Kidney (tissue), 13 donors: ENCODE measurements at regions not wholly inside any gene's neighbourhood (a gene's known extent, or its start where the extent isn't known, plus 50 kb on each side); places are given as distances from the start of the nearest gene placed in this dataset.
A peak's percentile ranks its signal among the peaks of the same experiment; 100 is the strongest.

Experiments
- DNase-seq, 5 donors: peaks; one replicate each; pipeline ENCODE4 v3.0.0-alpha.2; 2013 to 2020
- FAIRE-seq: peaks from 2 replicates; lab custom pipeline; 2012; peaks lifted over from hg19 to GRCh38; lab: Jason Lieb, UNC
- H3K27ac ChIP-seq, 2 donors: one replicate each; pipeline ENCODE4 v1.7.0; 2013; ENCODE audit warnings: low read depth in 2 of 2, low read length in 2 of 2, inconsistent platforms in 1 of 2
- H3K27me3 ChIP-seq: one replicate; pipeline ENCODE4 v1.7.1; 2013; ENCODE audit warnings: low read length, inconsistent platforms; ENCODE audit not compliant: control insufficient read depth, insufficient read depth
- H3K36me3 ChIP-seq, 3 donors: one replicate each; pipeline versions ENCODE4 v1.7.0 to v1.7.1; 2013; ENCODE audit warnings: low read length in 3 of 3, control low read depth in 1 of 3, inconsistent platforms in 1 of 3; ENCODE audit not compliant: insufficient read depth in 3 of 3, control insufficient read depth in 2 of 3
- H3K4me1 ChIP-seq, 3 donors: one replicate each; pipeline versions ENCODE4 v1.7.0 to v1.7.1; 2013; ENCODE audit warnings: low read length in 3 of 3, inconsistent platforms in 1 of 3, low read depth in 1 of 3; ENCODE audit not compliant: control insufficient read depth in 2 of 3, insufficient read depth in 2 of 3
- H3K4me3 ChIP-seq, 3 donors: one replicate each; pipeline versions ENCODE4 v1.7.0 to v1.8.1; 2013; ENCODE audit warnings: low read length in 3 of 3, control low read depth in 1 of 3, inconsistent platforms in 1 of 3
- H3K9ac ChIP-seq, 3 donors: one replicate each; pipeline versions ENCODE4 v1.7.0 to v1.7.1; 2013; ENCODE audit warnings: low read length in 3 of 3, control low read depth in 1 of 3, inconsistent platforms in 1 of 3
- H3K9me3 ChIP-seq, 3 donors: one replicate each; pipeline versions ENCODE4 v1.7.0 to v1.7.1; 2013; ENCODE audit warnings: low read length in 3 of 3, control low read depth in 1 of 3, inconsistent platforms in 1 of 3; ENCODE audit not compliant: control insufficient read depth in 2 of 3, insufficient read depth in 1 of 3
- intact Hi-C: fragments of 100-400 bp; cut with DNase I; formaldehyde crosslinking; loops from one replicate; pipeline ENCODE4 v1.11.1; 2022
- TF ChIP-seq, protein P1 (sequence below): IDR thresholded peaks from 3 replicates; pipeline ENCODE4 v1.5.1; 2012; ENCODE audit warnings: mild to moderate bottlenecking, moderate library complexity, borderline replicate concordance; ENCODE audit not compliant: insufficient read depth; ENCODE audit errors: extremely low read depth
- donor health status: control.
- donor health status: control.
- donor health status: control.
- donor health status: control.
- donor health status: control.
- donor health status: DM: yes; HTN: yes; CAD: no.
- donor health status: Normal renal cell carcinoma (clear cell type).

DNA sequence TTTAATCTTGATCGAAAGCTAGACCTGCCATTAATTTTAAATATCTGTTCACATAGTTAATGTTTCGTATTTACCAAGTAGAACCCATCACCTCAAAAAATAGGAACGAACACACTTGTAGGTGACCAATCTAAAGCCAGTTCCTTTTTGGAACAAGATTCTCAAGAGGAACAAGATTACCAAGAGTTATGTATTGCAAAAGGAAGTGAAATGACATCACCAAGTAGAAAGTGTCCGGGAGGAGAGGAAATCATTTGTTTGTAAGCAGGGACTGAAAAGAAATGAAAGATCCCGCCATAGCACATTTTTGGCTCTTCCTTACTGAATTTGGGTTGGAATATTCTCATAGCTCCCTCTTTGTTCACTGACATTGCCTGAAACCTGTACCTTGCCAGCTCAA, 1200.5 kb downstream of the SORCS1 start:
- Histone ChIP-seq H3K36me3 (no peaks in the 10 kb centered on the region), H3K9ac (no peak overlapping the region), H3K9me3 (no peaks in the 10 kb centered on the region), H3K4me3 (no peak overlapping the region), H3K4me1 (no peaks in the 10 kb centered on the region), H3K27me3 (no peaks in the 10 kb centered on the region), H3K27ac (no peak overlapping the region)
- DNase-seq (no peak), FAIRE-seq (no peak)
- intact Hi-C loops, result no loop called here
- TF ChIP-seq, protein P1, sequence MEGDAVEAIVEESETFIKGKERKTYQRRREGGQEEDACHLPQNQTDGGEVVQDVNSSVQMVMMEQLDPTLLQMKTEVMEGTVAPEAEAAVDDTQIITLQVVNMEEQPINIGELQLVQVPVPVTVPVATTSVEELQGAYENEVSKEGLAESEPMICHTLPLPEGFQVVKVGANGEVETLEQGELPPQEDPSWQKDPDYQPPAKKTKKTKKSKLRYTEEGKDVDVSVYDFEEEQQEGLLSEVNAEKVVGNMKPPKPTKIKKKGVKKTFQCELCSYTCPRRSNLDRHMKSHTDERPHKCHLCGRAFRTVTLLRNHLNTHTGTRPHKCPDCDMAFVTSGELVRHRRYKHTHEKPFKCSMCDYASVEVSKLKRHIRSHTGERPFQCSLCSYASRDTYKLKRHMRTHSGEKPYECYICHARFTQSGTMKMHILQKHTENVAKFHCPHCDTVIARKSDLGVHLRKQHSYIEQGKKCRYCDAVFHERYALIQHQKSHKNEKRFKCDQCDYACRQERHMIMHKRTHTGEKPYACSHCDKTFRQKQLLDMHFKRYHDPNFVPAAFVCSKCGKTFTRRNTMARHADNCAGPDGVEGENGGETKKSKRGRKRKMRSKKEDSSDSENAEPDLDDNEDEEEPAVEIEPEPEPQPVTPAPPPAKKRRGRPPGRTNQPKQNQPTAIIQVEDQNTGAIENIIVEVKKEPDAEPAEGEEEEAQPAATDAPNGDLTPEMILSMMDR, result no peak

DNA sequence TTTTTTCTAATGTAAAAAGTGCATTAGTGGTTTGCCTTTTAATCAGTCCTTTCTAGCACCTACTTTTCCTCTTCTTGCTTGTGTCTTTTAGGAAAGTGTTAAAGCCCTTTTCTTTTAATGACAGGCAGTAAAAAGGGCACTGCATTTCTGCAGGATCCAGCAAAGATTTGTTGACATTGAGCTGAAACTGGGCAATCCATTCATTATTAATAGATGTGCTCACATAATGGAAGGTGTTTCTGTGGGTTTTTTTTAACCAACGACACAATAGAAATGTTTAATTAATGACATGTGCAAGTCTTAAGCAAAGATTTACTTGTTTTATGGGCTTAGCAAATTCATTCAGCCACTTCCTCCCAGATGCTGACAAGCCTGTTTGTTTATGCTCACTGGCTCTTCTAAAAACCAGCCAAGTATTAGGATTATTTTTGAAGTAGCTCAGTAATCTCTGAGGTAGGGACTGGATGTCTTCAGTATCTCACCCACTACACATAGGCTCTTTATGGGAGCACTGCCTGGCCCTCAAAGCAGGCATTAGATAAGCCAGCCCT, 1201.1 kb downstream of the SORCS1 start:
- FAIRE-seq (no peak), DNase-seq (peak in 2 of 5 donors; percentile 19 to 37)
- Histone ChIP-seq H3K4me3 (no peak overlapping the region), H3K27me3 (no peaks in the 10 kb centered on the region), H3K9me3 (no peaks in the 10 kb centered on the region), H3K36me3 (no peaks in the 10 kb centered on the region), H3K4me1 (no peaks in the 10 kb centered on the region), H3K9ac (no peak overlapping the region), H3K27ac (no peak overlapping the region)
- TF ChIP-seq, protein P1, result no peak
- intact Hi-C loops, result no loop called here

DNA sequence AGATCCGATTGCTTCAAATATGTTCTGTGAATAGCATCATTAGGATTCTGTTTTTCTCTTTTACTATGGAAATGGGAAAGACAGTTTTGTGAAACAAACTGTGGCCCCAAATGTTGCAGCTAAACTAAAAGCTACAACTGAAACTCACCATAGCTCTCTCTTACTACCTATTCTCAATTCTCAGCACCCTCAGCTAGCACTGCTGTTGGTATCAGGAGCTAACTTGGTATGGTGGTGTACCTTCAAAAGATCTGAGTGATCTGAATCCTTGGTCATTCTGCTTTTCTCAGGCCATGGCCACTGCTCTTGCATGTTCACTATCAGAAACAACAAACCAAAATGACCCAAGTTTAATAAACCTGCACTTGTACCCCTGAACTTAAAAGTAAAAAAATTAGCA, 1208.0 kb downstream of the SORCS1 start:
- H3K36me3 ChIP-seq, result no peaks in the 10 kb centered on the region
- no peak overlapping the region for H3K9ac ChIP-seq
- no peaks in the 10 kb centered on the region for H3K9me3 ChIP-seq
- peaks cover 0 to 3% (median 0%) of the 10 kb centered on the region in 3 donors for H3K4me1 ChIP-seq
- H3K4me3 ChIP-seq, result no peak overlapping the region
- intact Hi-C loops, result no loop called here
- H3K27me3 ChIP-seq, result no peaks in the 10 kb centered on the region
- DNase-seq, result no peak
- FAIRE-seq, result no peak
- TF ChIP-seq, protein P1, result no peak
- H3K27ac ChIP-seq, result no peak overlapping the region

DNA sequence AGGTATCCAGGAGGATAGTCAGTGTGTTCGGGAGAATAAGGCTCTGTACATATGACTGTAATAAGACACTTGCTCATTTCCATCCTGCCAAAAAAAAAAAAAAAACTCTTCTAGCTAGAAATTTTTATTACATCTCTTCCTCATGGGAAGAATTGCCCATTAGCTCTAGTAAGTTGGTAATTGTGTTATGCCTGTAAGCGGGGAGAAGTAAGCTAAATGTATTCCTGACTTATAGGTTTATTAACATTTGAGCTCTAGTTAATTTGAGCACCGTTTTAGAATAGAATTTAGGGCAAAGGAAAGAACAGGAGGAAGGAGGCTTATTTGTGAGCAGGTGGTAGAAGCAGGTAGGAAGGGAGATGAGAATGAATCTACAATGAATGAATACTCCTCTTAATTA, 1210.6 kb downstream of the SORCS1 start:
- Histone ChIP-seq H3K27ac (no peak overlapping the region), H3K9me3 (no peaks in the 10 kb centered on the region), H3K9ac (no peak overlapping the region), H3K4me3 (no peak overlapping the region), H3K36me3 (no peaks in the 10 kb centered on the region), H3K4me1 (peaks cover 0 to 3% (median 0%) of the 10 kb centered on the region in 3 donors), H3K27me3 (no peaks in the 10 kb centered on the region)
- TF ChIP-seq, protein P1, result no peak
- no peak for DNase-seq
- intact Hi-C loops, result no loop called here
- no peak for FAIRE-seq
